22Rv1 (cell line): ENCODE measurements at regions not wholly inside any gene's neighbourhood (a gene's known extent, or its start where the extent isn't known, plus 50 kb on each side); places are given as distances from the start of the nearest gene placed in this dataset.

ENCODE experiments used
- H3K27ac ChIP-seq: fragments of 450-650 bp; 2 replicates; pipeline ENCODE4 v1.5.1; 2017
- CTCF ChIP-seq: fragments of 450-650 bp; IDR thresholded peaks from 2 replicates; pipeline ENCODE4 v1.5.1; 2017; ENCODE audit warnings: mild to moderate bottlenecking
- ZFX ChIP-seq: fragments of 450-650 bp; IDR thresholded peaks from 2 replicates; pipeline ENCODE4 v1.6.1; 2017; ENCODE audit warnings: antibody characterized with exemption, borderline replicate concordance

- no peak for TF ChIP-seq CTCF
- TF ChIP-seq ZFX, result no peak
- H3K27ac ChIP-seq, result no peak overlapping the region
Measured at GRCh38 chr7:12154119-12154518, 57.0 kb upstream of the TMEM106B start.

GRCh38 chr7:12157517-12157916, 53.6 kb upstream of the TMEM106B start:
- H3K27ac ChIP-seq, result no peak overlapping the region
- TF ChIP-seq ZFX (no peak), CTCF (no peak)

GRCh38 chr7:12158334-12159060, 52.6 kb upstream of the TMEM106B start:
- H3K27ac ChIP-seq, result no peak overlapping the region
- no peak for TF ChIP-seq ZFX

- no peak for TF ChIP-seq CTCF
- TF ChIP-seq ZFX, result no peak
- H3K27ac ChIP-seq, result no peak overlapping the region
Measured at GRCh38 chr7:12161146-12161545, 49.9 kb upstream of the TMEM106B start.
